ENCODE measurements at regions not wholly inside any gene's neighbourhood (a gene's known extent, or its start where the extent isn't known, plus 50 kb on each side); places are given as distances from the start of the nearest gene placed in this dataset.

DNA sequence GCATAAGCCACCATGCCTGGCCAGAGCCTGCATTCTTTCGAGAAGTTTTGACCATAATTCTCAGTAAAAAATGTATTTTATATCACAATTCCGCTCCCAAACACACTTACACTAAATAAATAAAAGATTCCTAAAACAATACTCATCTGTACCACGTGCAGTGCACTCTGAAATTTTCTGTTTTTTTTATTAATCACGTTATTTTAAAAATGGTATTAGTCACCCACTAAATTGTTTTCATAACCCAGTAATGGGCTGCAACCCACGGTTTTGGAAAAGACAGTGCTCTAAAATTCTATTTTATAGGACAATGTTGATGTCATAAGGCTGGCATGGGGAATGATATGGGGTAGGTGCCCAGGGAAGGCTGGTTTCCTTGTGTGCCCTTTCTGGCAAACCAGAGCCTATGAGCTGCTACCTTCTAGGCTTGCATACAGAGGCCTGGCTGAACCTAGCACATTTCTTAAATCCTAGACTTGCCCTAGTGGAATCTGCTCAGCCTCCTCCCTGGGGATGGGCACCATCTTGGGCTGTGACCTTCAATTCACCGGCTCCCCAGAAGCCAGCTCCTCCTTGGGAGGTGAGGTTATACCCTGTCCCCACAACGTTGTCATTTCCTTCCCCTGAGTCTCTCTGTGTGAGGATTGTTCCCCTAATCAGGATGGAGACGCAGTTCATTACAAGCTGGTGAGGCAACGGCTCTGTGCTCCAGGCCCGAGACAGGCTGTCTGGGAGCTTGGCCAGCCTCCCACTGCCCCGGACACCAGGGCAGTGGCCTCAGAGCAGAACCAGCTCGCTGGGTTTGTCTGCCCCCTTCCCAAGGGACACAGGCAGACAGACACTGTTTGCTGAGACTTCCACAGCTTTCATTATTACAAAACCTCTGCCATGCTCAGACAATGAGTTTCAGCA, 116.5 kb upstream of the NAV2 start:
- no peak for DNase-seq (ENCODE audit: low read depth in 3 of 3)

- no peak for DNase-seq (ENCODE audit: low read depth in 3 of 3)
Measured at GRCh38 chr11:19595499-19595839, 117.2 kb upstream of the NAV2 start.

DNA sequence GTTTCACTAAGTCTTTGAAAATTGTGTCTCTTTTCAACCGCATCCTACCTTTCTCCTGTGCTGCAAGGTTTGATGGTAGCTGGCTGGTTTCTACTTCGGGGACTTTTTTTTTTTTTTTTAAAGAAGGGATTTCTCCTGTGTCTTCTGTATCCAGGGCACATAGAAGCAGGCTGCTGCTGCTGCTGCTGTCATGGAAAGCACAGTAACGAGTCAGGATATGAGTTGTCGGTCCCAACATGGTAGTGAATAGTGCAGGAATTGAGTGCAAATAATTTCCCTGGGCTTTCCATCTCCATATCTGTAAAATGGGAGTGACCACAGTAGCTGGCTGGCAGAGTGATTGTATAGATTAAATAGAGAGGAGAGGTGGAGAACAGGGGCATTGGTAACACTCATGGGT, 118.3 kb upstream of the NAV2 start:
- DNase-seq (ENCODE audit: low read depth in 3 of 3), result no peak

GRCh38 chr11:19592842-19593241, 119.8 kb upstream of the NAV2 start:
- no peak for DNase-seq (ENCODE audit: low read depth in 3 of 3)

GRCh38 chr11:19589567-19590260, 122.9 kb upstream of the NAV2 start:
- DNase-seq (ENCODE audit: low read depth in 3 of 3), result no peak

DNA sequence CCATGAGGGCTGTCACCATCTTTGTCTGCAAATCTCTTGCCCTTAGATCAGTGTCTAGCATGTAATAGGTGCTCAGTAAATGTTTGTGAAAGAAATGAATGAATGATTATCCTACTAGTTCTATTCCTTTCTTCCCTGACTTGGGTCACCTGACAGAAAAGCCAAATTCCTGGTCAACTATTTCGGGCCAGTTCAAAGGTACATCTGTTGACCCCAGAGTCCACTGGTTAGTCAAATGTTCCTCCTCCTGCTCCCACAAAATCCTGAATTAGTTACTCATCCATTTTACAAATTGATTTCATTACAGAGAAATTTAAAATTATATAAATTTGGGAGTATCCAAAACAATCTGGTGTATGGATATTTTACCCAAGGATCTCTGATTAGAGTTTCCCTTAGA, 124.7 kb upstream of the NAV2 start:
- no peak for DNase-seq (ENCODE audit: low read depth in 3 of 3)

DNA sequence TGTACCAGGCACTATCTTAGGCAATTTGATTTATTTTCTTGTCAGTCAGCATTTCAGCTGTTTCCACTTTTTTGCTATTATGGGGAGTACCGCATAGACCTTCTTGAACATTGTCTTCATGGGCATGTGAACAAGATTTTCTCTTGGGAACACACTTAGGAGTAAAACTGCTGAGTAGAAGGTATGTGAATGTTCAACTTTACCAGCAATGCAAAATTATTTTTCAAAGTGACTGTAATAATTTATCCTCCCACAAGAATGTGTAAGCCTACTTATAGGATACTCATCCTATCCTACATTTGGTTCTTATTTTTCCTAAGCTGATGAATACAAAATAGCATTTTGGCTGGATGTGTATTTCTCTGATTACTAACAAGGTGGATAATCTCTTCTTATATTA, 132.0 kb upstream of the NAV2 start:
- no peak for DNase-seq (ENCODE audit: low read depth in 3 of 3)

GRCh38 chr11:19579957-19580356, 132.7 kb upstream of the NAV2 start:
- no peak for DNase-seq (ENCODE audit: low read depth in 3 of 3)

- no peak for DNase-seq (ENCODE audit: low read depth in 3 of 3)
Measured at GRCh38 chr11:19578871-19579270, 133.8 kb upstream of the NAV2 start.

DNA sequence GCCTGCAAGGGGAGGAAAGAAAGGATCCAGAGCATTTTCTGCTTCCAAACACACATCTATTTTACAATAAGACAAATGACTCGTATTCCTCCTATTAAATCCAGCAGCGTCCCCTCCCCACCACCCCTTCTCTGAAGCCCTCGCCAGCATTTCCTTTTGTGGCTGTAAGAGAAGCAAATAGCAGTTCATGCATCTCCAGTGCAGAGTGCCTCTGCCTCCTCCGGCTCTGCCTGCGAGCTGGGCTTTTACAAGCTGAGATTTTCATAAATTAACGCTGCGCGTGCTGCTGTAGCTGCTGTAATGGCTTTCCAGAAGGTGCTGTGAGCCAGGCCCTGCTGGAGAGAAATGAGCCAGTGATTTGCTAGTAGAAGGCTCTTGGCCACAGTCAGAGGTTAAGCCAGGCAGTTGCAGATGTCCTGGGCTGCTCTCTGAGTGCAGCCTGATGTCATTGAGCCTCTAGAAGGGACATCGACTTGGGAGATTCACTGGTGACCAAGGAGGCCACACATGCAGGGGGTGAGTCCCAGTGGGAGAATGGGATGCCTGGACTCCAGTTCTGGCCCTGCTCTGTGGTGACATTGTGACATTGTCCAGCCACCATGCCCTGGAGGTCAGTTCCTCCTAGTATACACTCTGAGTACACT, 134.5 kb upstream of the NAV2 start:
- DNase-seq (ENCODE audit: low read depth in 3 of 3), result no peak

DNA sequence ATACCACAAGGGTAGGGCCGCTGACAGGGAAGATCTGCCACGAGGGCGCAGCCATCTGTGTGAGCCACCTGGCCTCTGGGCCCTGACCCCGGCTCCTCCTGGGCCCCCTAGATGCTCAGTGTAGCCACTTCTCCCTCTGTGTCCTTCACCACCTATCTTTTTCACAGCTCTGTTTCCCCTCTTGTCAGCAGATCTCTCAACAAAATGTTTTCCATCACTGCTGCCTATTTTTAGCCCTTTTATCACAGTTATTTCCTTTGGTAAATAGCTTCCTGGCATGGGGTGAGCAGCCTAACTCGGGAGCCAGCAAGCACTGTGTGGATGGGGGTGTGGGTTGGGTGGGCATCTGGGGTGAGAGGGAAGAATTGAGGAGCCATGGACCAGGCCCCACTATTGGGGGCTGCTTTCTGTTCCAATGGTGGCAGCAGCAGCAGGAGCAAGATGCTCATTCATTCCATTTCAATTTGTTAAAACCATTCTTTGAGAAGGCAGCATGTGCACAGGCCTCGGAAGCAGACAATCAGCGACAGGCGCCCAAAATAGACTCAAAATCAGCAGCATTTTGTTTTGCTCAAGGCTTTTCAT, 135.2 kb upstream of the NAV2 start:
- no peak for DNase-seq (ENCODE audit: low read depth in 3 of 3)

DNA sequence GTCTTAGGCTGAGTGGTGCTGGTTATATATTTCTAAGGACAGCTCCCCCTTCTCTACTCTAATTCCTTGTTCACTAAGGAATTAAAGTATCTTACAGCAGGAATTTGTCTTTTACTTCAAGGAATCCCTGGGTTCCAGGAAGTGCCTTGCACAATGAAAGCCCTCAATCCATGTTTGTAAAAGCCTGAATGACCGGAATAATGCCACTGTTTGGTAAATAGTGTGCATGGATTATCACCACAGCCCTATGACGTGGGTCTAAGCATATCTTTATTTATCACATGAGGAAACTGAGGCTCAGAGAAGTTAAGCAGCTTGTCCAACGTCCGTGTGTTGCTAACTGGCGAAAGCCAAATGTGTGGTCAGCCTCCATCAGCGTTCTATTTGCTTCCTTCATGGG, 135.7 kb upstream of the NAV2 start:
- DNase-seq (ENCODE audit: low read depth in 3 of 3), result no peak

DNA sequence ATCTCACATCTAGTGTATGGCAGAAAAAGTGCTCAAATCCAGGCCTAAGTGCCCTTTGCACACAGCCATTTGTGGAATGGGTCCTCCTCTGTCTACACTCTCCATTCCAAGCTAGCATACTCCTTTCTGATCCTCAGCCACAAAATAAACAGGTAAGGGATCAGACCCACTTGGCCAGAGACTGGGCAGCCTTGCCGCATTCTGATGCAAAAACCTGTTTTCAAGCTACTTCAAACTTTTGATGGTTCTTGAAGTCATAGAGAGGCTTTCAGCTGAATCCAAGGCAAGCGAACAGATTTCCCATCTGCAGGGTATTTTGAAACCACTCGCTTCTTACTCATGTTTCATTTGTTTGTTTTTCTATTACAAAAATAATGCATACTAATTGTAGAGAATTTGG, 136.6 kb upstream of the NAV2 start:
- DNase-seq (ENCODE audit: low read depth in 3 of 3), result no peak

- DNase-seq (ENCODE audit: low read depth in 3 of 3), result no peak
Measured at GRCh38 chr11:19574916-19575315, 137.7 kb upstream of the NAV2 start.

DNA sequence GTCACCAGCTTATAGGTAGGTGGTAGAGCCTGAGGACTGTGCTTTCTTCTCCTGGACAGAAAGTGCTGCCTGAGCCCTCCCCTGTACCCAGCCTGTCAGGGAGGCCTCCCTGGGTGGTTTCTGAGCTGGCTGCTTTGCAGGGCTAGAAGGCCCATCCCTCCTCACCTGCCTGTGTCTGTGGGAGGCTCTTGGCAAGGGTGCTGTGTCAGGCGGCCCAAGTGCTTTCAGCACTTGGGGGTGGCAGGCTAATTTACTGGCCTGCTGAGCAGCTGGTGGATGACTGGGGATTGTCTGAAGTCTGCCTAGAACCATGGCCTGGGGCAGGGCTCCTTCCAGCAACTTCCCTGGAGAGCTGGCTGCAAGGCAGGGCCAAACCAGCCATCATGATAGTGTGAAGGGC, 139.0 kb upstream of the NAV2 start:
- DNase-seq (ENCODE audit: low read depth in 3 of 3), result no peak

GRCh38 chr11:19571906-19572305, 140.7 kb upstream of the NAV2 start:
- DNase-seq (ENCODE audit: low read depth in 3 of 3), result no peak

GRCh38 chr11:19570889-19571288, 141.7 kb upstream of the NAV2 start:
- no peak for DNase-seq (ENCODE audit: low read depth in 3 of 3)

- no peak for DNase-seq (ENCODE audit: low read depth in 3 of 3)
Measured at GRCh38 chr11:19567996-19568395, 144.6 kb upstream of the NAV2 start.

GRCh38 chr11:19566583-19567379, 145.9 kb upstream of the NAV2 start:
- no peak for DNase-seq (ENCODE audit: low read depth in 3 of 3)

- DNase-seq (ENCODE audit: low read depth in 3 of 3), result no peak
Measured at GRCh38 chr11:19565639-19566038, 147.0 kb upstream of the NAV2 start.

- no peak for DNase-seq (ENCODE audit: low read depth in 3 of 3)
Measured at GRCh38 chr11:19562156-19562555, 150.5 kb upstream of the NAV2 start.

GRCh38 chr11:19561011-19561410, 151.6 kb upstream of the NAV2 start:
- no peak for DNase-seq (ENCODE audit: low read depth in 3 of 3)

All from stimulated activated CD4-positive, alpha-beta T cell treated with anti-CD3 and anti-CD28 coated beads, TNF-alpha, amount 100 ng/mL, for 48 hours (primary cell).